ENCODE measurements at regions not wholly inside any gene's neighbourhood (a gene's known extent, or its start where the extent isn't known, plus 50 kb on each side); places are given as distances from the start of the nearest gene placed in this dataset.

DNA sequence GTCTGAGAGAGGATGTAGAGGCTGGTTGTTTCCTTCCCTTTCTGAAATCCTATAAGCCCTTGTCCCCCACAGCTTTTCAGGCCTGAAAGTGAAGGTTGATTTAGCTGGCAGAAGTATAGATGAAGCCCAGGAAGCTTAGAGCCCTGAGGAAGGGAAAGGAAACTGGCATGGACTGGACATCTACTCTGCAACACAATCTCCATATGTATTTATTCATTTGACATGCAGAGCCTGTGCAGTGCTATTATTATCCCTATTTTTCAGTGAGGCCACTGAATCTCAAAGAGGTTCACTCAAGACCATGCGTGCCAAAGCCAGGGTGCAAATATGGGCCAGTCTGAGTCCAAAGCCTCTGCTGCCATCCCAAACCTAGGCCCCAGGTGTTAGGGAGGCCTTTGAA is 78.5 kb upstream of the KCND3 start:
- Mint-ChIP-seq H3K4me3 (no peak overlapping the region), H3K27me3 (ENCODE audit: insufficient read depth, low read depth, poor library complexity) (no peaks in the 10 kb centered on the region), H3K36me3 (ENCODE audit: low read depth) (peaks cover 25% of the 10 kb centered on the region; the same call in 2 of the 3 replicates), H3K9me3 (peaks cover 37% of the 10 kb centered on the region), H3K4me1 (peaks cover 8% of the 10 kb centered on the region), H3K27ac (no peak overlapping the region)
- no peak overlapping the region for H2AFZ ChIP-seq
- H3K79me2 ChIP-seq (replicated peaks; ENCODE audit: insufficient read depth) = no peaks in the 10 kb centered on the region
- TF ChIP-seq, protein P1, sequence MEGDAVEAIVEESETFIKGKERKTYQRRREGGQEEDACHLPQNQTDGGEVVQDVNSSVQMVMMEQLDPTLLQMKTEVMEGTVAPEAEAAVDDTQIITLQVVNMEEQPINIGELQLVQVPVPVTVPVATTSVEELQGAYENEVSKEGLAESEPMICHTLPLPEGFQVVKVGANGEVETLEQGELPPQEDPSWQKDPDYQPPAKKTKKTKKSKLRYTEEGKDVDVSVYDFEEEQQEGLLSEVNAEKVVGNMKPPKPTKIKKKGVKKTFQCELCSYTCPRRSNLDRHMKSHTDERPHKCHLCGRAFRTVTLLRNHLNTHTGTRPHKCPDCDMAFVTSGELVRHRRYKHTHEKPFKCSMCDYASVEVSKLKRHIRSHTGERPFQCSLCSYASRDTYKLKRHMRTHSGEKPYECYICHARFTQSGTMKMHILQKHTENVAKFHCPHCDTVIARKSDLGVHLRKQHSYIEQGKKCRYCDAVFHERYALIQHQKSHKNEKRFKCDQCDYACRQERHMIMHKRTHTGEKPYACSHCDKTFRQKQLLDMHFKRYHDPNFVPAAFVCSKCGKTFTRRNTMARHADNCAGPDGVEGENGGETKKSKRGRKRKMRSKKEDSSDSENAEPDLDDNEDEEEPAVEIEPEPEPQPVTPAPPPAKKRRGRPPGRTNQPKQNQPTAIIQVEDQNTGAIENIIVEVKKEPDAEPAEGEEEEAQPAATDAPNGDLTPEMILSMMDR (conservative IDR thresholded peaks at IDR 0.05; ENCODE audit: low read depth in 2 of 2) = no peak
- TF ChIP-seq POLR2AphosphoS5 (IDR thresholded peaks at IDR 0.05; ENCODE audit: low read depth) (no peak), CREB1 (CRISPR knock-in tag; IDR thresholded peaks at IDR 0.05; ENCODE audit: low read depth) (no peak), EZH2phosphoT487 (IDR thresholded peaks at IDR 0.05; ENCODE audit: unreplicated experiment) (no peak)
- TF ChIP-seq, protein P2, sequence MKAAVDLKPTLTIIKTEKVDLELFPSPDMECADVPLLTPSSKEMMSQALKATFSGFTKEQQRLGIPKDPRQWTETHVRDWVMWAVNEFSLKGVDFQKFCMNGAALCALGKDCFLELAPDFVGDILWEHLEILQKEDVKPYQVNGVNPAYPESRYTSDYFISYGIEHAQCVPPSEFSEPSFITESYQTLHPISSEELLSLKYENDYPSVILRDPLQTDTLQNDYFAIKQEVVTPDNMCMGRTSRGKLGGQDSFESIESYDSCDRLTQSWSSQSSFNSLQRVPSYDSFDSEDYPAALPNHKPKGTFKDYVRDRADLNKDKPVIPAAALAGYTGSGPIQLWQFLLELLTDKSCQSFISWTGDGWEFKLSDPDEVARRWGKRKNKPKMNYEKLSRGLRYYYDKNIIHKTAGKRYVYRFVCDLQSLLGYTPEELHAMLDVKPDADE (IDR thresholded peaks at IDR 0.05) = no peak
- H3K9me2 ChIP-seq (ENCODE audit: insufficient read depth) = peaks cover 7% of the 10 kb centered on the region
- H3K36me3 ChIP-seq (ENCODE audit: insufficient read depth) = peaks cover 7% of the 10 kb centered on the region
- H3K4me2 ChIP-seq = no peak overlapping the region
- H3K4me3 ChIP-seq = no peak overlapping the region
- H3K27me3 ChIP-seq (ENCODE audit: insufficient read depth) = no peaks in the 10 kb centered on the region
- H4K20me1 ChIP-seq (replicated peaks; ENCODE audit: insufficient read depth) = no peaks in the 10 kb centered on the region
- no peak for DNase-seq (ENCODE audit: low spot score)
- no peak for ATAC-seq
- no peak overlapping the region for H3K27ac ChIP-seq (ENCODE audit: low read depth)
- no peaks in the 10 kb centered on the region for H3F3A ChIP-seq (replicated peaks; ENCODE audit: low read depth)
- no peaks in the 10 kb centered on the region for H3K4me1 ChIP-seq (ENCODE audit: insufficient read depth)

DNA sequence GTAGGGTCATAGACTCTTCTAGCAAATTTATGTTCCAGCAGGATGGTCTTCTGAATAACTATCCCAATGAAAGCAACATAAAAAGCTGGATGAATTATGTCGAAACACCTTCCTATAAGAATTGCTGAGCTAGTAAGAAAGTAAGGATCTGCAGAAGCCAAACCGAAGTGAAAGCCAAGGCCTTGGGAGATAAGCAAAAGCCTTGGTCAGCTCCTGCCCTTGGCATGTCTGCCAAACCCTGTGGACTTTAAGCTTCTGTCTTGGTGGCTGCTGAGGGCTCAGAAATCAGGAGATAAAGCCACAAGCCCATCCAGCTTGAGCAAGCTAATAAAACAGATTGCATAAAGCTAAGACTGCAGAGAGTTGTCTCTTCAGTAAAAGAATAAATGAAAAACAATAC is 81.2 kb upstream of the KCND3 start:
- H3K36me3 ChIP-seq (ENCODE audit: insufficient read depth) = peaks cover 12% of the 10 kb centered on the region; the same call in 1 of the 2 replicates
- Mint-ChIP-seq H3K36me3 (ENCODE audit: low read depth) (peaks cover 10% of the 10 kb centered on the region; the same call in 2 of the 3 replicates), H3K4me3 (no peak overlapping the region), H3K9me3 (peaks cover 36% of the 10 kb centered on the region), H3K27me3 (ENCODE audit: insufficient read depth, low read depth, poor library complexity) (peaks cover 2% of the 10 kb centered on the region), H3K4me1 (no peaks in the 10 kb centered on the region), H3K27ac (no peak overlapping the region)
- H3K27me3 ChIP-seq (ENCODE audit: insufficient read depth) = no peaks in the 10 kb centered on the region
- H3K4me2 ChIP-seq = no peak overlapping the region
- H3K4me1 ChIP-seq (ENCODE audit: insufficient read depth) = no peaks in the 10 kb centered on the region
- H3F3A ChIP-seq (replicated peaks; ENCODE audit: low read depth) = no peaks in the 10 kb centered on the region
- H3K79me2 ChIP-seq (replicated peaks; ENCODE audit: insufficient read depth) = no peaks in the 10 kb centered on the region
- DNase-seq (ENCODE audit: low spot score) (no peak), ATAC-seq (no peak)
- no peak overlapping the region for H3K27ac ChIP-seq (ENCODE audit: low read depth)
- no peak overlapping the region for H3K4me3 ChIP-seq
- no peak overlapping the region for H2AFZ ChIP-seq
- peaks cover 7% of the 10 kb centered on the region; the same call in 1 of the 2 replicates for H3K9me2 ChIP-seq (ENCODE audit: insufficient read depth)
- no peaks in the 10 kb centered on the region for H4K20me1 ChIP-seq (replicated peaks; ENCODE audit: insufficient read depth)
- no peak for TF ChIP-seq CREB1 (CRISPR knock-in tag; IDR thresholded peaks at IDR 0.05; ENCODE audit: low read depth)
- TF ChIP-seq, protein P2 (IDR thresholded peaks at IDR 0.05) = no peak
- TF ChIP-seq ZNF331 (CRISPR knock-in tag; IDR thresholded peaks at IDR 0.05; ENCODE audit: low read depth) = no peak
- no peak for TF ChIP-seq STAT1 (IDR thresholded peaks at IDR 0.05; ENCODE audit: unreplicated experiment)
- TF ChIP-seq POLR2AphosphoS5 (IDR thresholded peaks at IDR 0.05; ENCODE audit: low read depth) = no peak
- TF ChIP-seq ZNF114 (CRISPR knock-in tag; IDR thresholded peaks at IDR 0.05) = no peak
- TF ChIP-seq, protein P3, sequence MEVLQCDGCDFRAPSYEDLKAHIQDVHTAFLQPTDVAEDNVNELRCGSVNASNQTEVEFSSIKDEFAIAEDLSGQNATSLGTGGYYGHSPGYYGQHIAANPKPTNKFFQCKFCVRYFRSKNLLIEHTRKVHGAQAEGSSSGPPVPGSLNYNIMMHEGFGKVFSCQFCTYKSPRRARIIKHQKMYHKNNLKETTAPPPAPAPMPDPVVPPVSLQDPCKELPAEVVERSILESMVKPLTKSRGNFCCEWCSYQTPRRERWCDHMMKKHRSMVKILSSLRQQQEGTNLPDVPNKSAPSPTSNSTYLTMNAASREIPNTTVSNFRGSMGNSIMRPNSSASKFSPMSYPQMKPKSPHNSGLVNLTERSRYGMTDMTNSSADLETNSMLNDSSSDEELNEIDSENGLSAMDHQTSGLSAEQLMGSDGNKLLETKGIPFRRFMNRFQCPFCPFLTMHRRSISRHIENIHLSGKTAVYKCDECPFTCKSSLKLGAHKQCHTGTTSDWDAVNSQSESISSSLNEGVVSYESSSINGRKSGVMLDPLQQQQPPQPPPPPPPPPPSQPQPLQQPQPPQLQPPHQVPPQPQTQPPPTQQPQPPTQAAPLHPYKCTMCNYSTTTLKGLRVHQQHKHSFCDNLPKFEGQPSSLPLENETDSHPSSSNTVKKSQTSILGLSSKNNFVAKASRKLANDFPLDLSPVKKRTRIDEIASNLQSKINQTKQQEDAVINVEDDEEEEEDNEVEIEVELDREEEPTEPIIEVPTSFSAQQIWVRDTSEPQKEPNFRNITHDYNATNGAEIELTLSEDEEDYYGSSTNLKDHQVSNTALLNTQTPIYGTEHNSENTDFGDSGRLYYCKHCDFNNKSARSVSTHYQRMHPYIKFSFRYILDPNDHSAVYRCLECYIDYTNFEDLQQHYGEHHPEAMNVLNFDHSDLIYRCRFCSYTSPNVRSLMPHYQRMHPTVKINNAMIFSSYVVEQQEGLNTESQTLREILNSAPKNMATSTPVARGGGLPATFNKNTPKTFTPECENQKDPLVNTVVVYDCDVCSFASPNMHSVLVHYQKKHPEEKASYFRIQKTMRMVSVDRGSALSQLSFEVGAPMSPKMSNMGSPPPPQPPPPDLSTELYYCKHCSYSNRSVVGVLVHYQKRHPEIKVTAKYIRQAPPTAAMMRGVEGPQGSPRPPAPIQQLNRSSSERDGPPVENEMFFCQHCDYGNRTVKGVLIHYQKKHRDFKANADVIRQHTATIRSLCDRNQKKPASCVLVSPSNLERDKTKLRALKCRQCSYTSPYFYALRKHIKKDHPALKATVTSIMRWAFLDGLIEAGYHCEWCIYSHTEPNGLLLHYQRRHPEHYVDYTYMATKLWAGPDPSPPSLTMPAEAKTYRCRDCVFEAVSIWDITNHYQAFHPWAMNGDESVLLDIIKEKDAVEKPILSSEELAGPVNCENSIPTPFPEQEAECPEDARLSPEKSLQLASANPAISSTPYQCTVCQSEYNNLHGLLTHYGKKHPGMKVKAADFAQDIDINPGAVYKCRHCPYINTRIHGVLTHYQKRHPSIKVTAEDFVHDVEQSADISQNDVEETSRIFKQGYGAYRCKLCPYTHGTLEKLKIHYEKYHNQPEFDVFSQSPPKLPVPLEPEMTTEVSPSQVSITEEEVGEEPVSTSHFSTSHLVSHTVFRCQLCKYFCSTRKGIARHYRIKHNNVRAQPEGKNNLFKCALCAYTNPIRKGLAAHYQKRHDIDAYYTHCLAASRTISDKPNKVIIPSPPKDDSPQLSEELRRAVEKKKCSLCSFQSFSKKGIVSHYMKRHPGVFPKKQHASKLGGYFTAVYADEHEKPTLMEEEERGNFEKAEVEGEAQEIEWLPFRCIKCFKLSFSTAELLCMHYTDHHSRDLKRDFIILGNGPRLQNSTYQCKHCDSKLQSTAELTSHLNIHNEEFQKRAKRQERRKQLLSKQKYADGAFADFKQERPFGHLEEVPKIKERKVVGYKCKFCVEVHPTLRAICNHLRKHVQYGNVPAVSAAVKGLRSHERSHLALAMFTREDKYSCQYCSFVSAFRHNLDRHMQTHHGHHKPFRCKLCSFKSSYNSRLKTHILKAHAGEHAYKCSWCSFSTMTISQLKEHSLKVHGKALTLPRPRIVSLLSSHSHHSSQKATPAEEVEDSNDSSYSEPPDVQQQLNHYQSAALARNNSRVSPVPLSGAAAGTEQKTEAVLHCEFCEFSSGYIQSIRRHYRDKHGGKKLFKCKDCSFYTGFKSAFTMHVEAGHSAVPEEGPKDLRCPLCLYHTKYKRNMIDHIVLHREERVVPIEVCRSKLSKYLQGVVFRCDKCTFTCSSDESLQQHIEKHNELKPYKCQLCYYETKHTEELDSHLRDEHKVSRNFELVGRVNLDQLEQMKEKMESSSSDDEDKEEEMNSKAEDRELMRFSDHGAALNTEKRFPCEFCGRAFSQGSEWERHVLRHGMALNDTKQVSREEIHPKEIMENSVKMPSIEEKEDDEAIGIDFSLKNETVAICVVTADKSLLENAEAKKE (CRISPR knock-in tag; IDR thresholded peaks at IDR 0.05) = no peak
- TF ChIP-seq JUNB (IDR thresholded peaks at IDR 0.05; ENCODE audit: unreplicated experiment) = no peak
